ENCODE measurements at regions not wholly inside any gene's neighbourhood (a gene's known extent, or its start where the extent isn't known, plus 50 kb on each side); places are given as distances from the start of the nearest gene placed in this dataset.

DNA sequence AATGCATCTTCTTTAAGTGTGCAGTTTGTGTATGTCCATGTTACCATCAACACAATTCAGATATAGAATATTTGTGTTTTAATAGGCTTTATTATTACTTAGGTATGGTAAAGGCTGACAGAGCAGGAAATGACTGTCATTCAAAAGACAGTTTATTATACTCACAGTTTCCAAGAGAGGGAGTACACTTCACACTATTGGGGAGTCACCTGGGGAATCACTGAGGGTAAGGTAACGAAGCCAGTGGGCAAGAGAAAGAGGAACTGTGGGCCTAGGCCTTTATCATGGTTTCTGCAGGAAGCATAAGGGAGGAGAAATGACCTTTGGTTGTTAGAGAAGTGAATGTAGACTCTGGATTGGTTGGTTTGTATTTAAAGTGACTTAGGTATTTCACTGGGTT is 235.1 kb upstream of the HCCS start:
- TF ChIP-seq, protein P1, sequence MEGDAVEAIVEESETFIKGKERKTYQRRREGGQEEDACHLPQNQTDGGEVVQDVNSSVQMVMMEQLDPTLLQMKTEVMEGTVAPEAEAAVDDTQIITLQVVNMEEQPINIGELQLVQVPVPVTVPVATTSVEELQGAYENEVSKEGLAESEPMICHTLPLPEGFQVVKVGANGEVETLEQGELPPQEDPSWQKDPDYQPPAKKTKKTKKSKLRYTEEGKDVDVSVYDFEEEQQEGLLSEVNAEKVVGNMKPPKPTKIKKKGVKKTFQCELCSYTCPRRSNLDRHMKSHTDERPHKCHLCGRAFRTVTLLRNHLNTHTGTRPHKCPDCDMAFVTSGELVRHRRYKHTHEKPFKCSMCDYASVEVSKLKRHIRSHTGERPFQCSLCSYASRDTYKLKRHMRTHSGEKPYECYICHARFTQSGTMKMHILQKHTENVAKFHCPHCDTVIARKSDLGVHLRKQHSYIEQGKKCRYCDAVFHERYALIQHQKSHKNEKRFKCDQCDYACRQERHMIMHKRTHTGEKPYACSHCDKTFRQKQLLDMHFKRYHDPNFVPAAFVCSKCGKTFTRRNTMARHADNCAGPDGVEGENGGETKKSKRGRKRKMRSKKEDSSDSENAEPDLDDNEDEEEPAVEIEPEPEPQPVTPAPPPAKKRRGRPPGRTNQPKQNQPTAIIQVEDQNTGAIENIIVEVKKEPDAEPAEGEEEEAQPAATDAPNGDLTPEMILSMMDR (conservative IDR thresholded peaks at IDR 0.05; ENCODE audit: low read length) = no peak
- no peak for TF ChIP-seq EZH2phosphoT487 (IDR thresholded peaks at IDR 0.05; ENCODE audit: borderline replicate concordance)
